Mesendoderm (in vitro differentiated cells): ENCODE measurements at regions not wholly inside any gene's neighbourhood (a gene's known extent, or its start where the extent isn't known, plus 50 kb on each side); places are given as distances from the start of the nearest gene placed in this dataset.

Experiments
- DNase-seq: peaks from one replicate; pipeline ENCODE4 v3.0.0; 2013
- H2AK5ac ChIP-seq: 2 replicates; pipeline ENCODE4 v1.6.1; 2013; ENCODE audit warnings: low read length, inconsistent platforms
- H2BK120ac ChIP-seq: 2 replicates; pipeline ENCODE4 v1.6.1; 2013; ENCODE audit warnings: low read depth, mild to moderate bottlenecking, low read length, moderate library complexity, mixed read lengths
- H2BK15ac ChIP-seq: replicated peaks from 2 replicates; pipeline ENCODE4 v1.6.1; 2013; ENCODE audit warnings: low read depth, mild to moderate bottlenecking, moderate library complexity
- H2BK5ac ChIP-seq: 2 replicates; pipeline ENCODE4 v1.6.1; 2013; ENCODE audit warnings: low read length, inconsistent platforms
- H3K18ac ChIP-seq: 2 replicates; pipeline ENCODE4 v1.6.1; 2013; ENCODE audit warnings: mild to moderate bottlenecking, low read length, mixed read lengths
- H3K23ac ChIP-seq: one replicate; pipeline ENCODE4 v1.6.1; 2013; ENCODE audit warnings: low read length
- H3K27ac ChIP-seq: 2 replicates; pipeline ENCODE4 v1.5.1; 2013; ENCODE audit warnings: low read depth, mild to moderate bottlenecking, inconsistent platforms, low read length, moderate library complexity
- H3K27me3 ChIP-seq: 2 replicates; pipeline ENCODE4 v1.6.1; 2013; ENCODE audit warnings: low read length, control low read depth, mild to moderate bottlenecking, inconsistent platforms; ENCODE audit not compliant: insufficient read depth, poor library complexity
- H3K36me3 ChIP-seq: 2 replicates; pipeline ENCODE4 v1.6.1; 2013; ENCODE audit warnings: low read length, inconsistent platforms; ENCODE audit not compliant: control insufficient read depth, insufficient read depth
- H3K4ac ChIP-seq: one replicate; pipeline ENCODE4 v1.6.1; 2013; ENCODE audit warnings: low read depth, mild to moderate bottlenecking, low read length, moderate library complexity
- H3K4me1 ChIP-seq: 2 replicates; pipeline ENCODE4 v1.6.1; 2013; ENCODE audit warnings: low read depth, low read length, inconsistent platforms; ENCODE audit not compliant: control insufficient read depth
- H3K4me2 ChIP-seq: 2 replicates; pipeline ENCODE4 v1.6.1; 2013; ENCODE audit warnings: low read length
- H3K4me3 ChIP-seq: 2 replicates; pipeline ENCODE4 v1.5.1; 2013; ENCODE audit warnings: mild to moderate bottlenecking, low read length
- H3K56ac ChIP-seq: one replicate; pipeline ENCODE4 v1.6.1; 2013; ENCODE audit warnings: low read length
- H3K79me1 ChIP-seq: 2 replicates; pipeline ENCODE4 v1.6.1; 2013; ENCODE audit warnings: low read length, inconsistent platforms
- H3K79me2 ChIP-seq: 2 replicates; pipeline ENCODE4 v1.6.1; 2013; ENCODE audit warnings: mild to moderate bottlenecking, low read length; ENCODE audit not compliant: control insufficient read depth, insufficient read depth
- H3K9ac ChIP-seq: 2 replicates; pipeline ENCODE4 v1.6.1; 2013; ENCODE audit warnings: low read length, inconsistent platforms
- H4K5ac ChIP-seq: one replicate; pipeline ENCODE4 v1.6.1; 2013; ENCODE audit warnings: low read length
- H4K8ac ChIP-seq: one replicate; pipeline ENCODE4 v1.6.1; 2013; ENCODE audit warnings: low read depth, mild to moderate bottlenecking, control low read depth, low read length, moderate library complexity
- WGBS: extraction: QIAGEN DNeasy Blood & Tissue Kit; methylation state at CpG from one replicate; pipeline ENCODE4 v1.1.7; 2013; ENCODE audit warnings: low lambda C conversion rate, missing lambda C conversion rate; ENCODE audit not compliant: insufficient coverage; ENCODE audit errors: extremely low coverage; 5-methylcytosine and 5-hydroxymethylcytosine counted together

DNA sequence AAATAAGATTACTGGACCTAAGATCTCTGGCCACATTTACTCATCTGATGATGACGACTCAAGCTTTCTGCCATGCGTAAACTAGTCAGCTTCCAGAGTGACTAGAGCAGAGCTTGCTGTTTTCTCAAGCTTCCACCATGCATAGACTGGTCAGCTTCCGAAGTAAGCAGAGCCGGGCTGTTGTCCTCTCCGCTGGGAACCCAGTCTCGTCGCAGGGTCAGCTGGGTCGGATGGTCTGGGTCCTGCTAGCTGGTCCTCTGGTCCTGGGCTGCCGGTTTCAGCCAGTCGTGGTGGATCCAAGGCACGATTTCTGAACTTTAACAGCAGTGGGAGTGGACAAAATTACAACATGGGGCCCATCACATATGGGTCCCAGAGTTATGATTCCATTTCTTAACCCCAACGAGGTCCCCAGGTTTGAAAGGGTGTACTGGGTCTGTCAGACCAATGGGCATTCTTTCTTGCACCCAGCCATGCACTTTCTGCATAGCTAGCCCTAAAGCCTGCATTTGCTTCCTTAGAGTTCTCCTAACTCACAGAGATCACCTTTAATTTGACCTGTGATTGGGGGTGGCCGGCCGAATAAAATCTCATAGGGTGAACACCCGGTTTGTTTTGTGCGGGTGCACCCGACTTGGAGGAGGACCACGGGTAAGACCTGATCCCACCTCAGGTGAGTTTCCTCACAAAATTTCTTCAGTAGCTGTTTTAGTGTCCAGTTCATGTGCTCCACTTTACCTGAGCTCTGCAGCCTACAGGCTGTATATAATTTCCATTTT lies 1312.8 kb downstream of the TMEM121 start:
- H2BK120ac ChIP-seq, result no peak overlapping the region
- no peak overlapping the region for H3K4me2 ChIP-seq
- no peak overlapping the region for H3K27ac ChIP-seq
- H3K56ac ChIP-seq, result no peak overlapping the region
- no peaks in the 10 kb centered on the region for H3K79me2 ChIP-seq
- H2AK5ac ChIP-seq, result no peak overlapping the region
- no peak for DNase-seq
- no peaks in the 10 kb centered on the region for H3K27me3 ChIP-seq
- no peak overlapping the region for H2BK5ac ChIP-seq
- no peaks in the 10 kb centered on the region for H3K79me1 ChIP-seq
- no peak overlapping the region for H4K8ac ChIP-seq
- H3K4me3 ChIP-seq, result no peak overlapping the region
- H3K36me3 ChIP-seq, result no peaks in the 10 kb centered on the region
- H3K4me1 ChIP-seq, result no peaks in the 10 kb centered on the region
- H2BK15ac ChIP-seq, result no peak overlapping the region
- H3K4ac ChIP-seq, result no peak overlapping the region
- no peak overlapping the region for H3K9ac ChIP-seq
- no peak overlapping the region for H4K5ac ChIP-seq
- H3K18ac ChIP-seq, result no peak overlapping the region
- no peak overlapping the region for H3K23ac ChIP-seq
- WGBS, result no CpG with 5 or more reads among the region's 18 CpGs

- no peak overlapping the region for H3K18ac ChIP-seq
- no CpG with 5 or more reads among the region's 2 CpGs for WGBS
- no peak overlapping the region for H2BK5ac ChIP-seq
- H4K5ac ChIP-seq, result no peak overlapping the region
- no peak for DNase-seq
- no peak overlapping the region for H3K4ac ChIP-seq
- no peak overlapping the region for H3K56ac ChIP-seq
- H3K36me3 ChIP-seq, result no peaks in the 10 kb centered on the region
- H3K27ac ChIP-seq, result no peak overlapping the region
- no peaks in the 10 kb centered on the region for H3K79me1 ChIP-seq
- no peak overlapping the region for H3K23ac ChIP-seq
- H3K9ac ChIP-seq, result no peak overlapping the region
- no peaks in the 10 kb centered on the region for H3K27me3 ChIP-seq
- no peak overlapping the region for H3K4me3 ChIP-seq
- no peaks in the 10 kb centered on the region for H3K79me2 ChIP-seq
- H3K4me1 ChIP-seq, result no peaks in the 10 kb centered on the region
- no peak overlapping the region for H2BK15ac ChIP-seq
- H3K4me2 ChIP-seq, result no peak overlapping the region
- no peak overlapping the region for H2AK5ac ChIP-seq
- no peak overlapping the region for H4K8ac ChIP-seq
- H2BK120ac ChIP-seq, result no peak overlapping the region
Observed at GRCh38 chr14:106840258-106840657, 1313.9 kb downstream of the TMEM121 start.

- no peaks in the 10 kb centered on the region for H3K4me1 ChIP-seq
- no peak overlapping the region for H4K8ac ChIP-seq
- no peak overlapping the region for H2BK5ac ChIP-seq
- no peak overlapping the region for H2BK15ac ChIP-seq
- no peaks in the 10 kb centered on the region for H3K79me1 ChIP-seq
- H3K9ac ChIP-seq, result no peak overlapping the region
- H3K4ac ChIP-seq, result no peak overlapping the region
- H3K18ac ChIP-seq, result no peak overlapping the region
- no peak for DNase-seq
- H4K5ac ChIP-seq, result no peak overlapping the region
- no peak overlapping the region for H3K4me3 ChIP-seq
- H3K23ac ChIP-seq, result no peak overlapping the region
- no peak overlapping the region for H3K27ac ChIP-seq
- H3K56ac ChIP-seq, result no peak overlapping the region
- no peaks in the 10 kb centered on the region for H3K79me2 ChIP-seq
- no peaks in the 10 kb centered on the region for H3K27me3 ChIP-seq
- H2BK120ac ChIP-seq, result no peak overlapping the region
- no peak overlapping the region for H3K4me2 ChIP-seq
- H3K36me3 ChIP-seq, result no peaks in the 10 kb centered on the region
- WGBS, result no CpG with 5 or more reads among the region's 4 CpGs
- no peak overlapping the region for H2AK5ac ChIP-seq
Observed at GRCh38 chr14:106840991-106841390, 1314.6 kb downstream of the TMEM121 start.

- no CpG with 5 or more reads among the region's 3 CpGs for WGBS
- Histone ChIP-seq H4K8ac (no peak overlapping the region), H3K79me1 (no peaks in the 10 kb centered on the region), H2BK15ac (no peak overlapping the region), H3K4me2 (no peak overlapping the region), H2BK5ac (no peak overlapping the region), H3K4ac (no peak overlapping the region), H3K56ac (no peak overlapping the region), H4K5ac (no peak overlapping the region), H3K27me3 (no peaks in the 10 kb centered on the region), H3K36me3 (no peaks in the 10 kb centered on the region), H3K4me3 (no peak overlapping the region), H2BK120ac (no peak overlapping the region), H3K79me2 (no peaks in the 10 kb centered on the region), H3K18ac (no peak overlapping the region), H3K4me1 (no peaks in the 10 kb centered on the region), H3K27ac (no peak overlapping the region), H3K23ac (no peak overlapping the region), H3K9ac (no peak overlapping the region), H2AK5ac (no peak overlapping the region)
- DNase-seq, result no peak
Observed at GRCh38 chr14:106841701-106842100, 1315.3 kb downstream of the TMEM121 start.

- Histone ChIP-seq H4K5ac (no peak overlapping the region), H2BK5ac (no peak overlapping the region), H3K4me3 (no peak overlapping the region), H3K27me3 (no peaks in the 10 kb centered on the region), H3K56ac (no peak overlapping the region), H3K79me1 (no peaks in the 10 kb centered on the region), H3K27ac (no peak overlapping the region), H3K18ac (no peak overlapping the region), H2BK120ac (no peak overlapping the region), H3K4ac (no peak overlapping the region), H3K9ac (no peak overlapping the region), H3K23ac (no peak overlapping the region), H3K36me3 (no peaks in the 10 kb centered on the region), H4K8ac (no peak overlapping the region), H3K79me2 (no peaks in the 10 kb centered on the region), H2AK5ac (no peak overlapping the region), H2BK15ac (no peak overlapping the region), H3K4me2 (no peak overlapping the region), H3K4me1 (no peaks in the 10 kb centered on the region)
- DNase-seq, result no peak
- WGBS, result no CpG with 5 or more reads among the region's 6 CpGs
Observed at GRCh38 chr14:106842687-106843086, 1316.3 kb downstream of the TMEM121 start.

- Histone ChIP-seq H3K36me3 (no peaks in the 10 kb centered on the region), H3K4me1 (no peaks in the 10 kb centered on the region), H3K9ac (no peak overlapping the region), H3K27ac (no peak overlapping the region), H4K8ac (no peak overlapping the region), H3K4me3 (no peak overlapping the region), H3K27me3 (no peaks in the 10 kb centered on the region), H3K4me2 (no peak overlapping the region), H2BK120ac (no peak overlapping the region), H3K23ac (no peak overlapping the region), H2AK5ac (no peak overlapping the region), H3K56ac (no peak overlapping the region), H3K79me2 (no peaks in the 10 kb centered on the region), H3K4ac (no peak overlapping the region), H4K5ac (no peak overlapping the region), H2BK5ac (no peak overlapping the region), H3K18ac (no peak overlapping the region), H3K79me1 (no peaks in the 10 kb centered on the region), H2BK15ac (no peak overlapping the region)
- no peak for DNase-seq
- WGBS, result no CpG with 5 or more reads among the region's 6 CpGs
Observed at GRCh38 chr14:106843386-106843785, 1317.0 kb downstream of the TMEM121 start.
